ENCODE measurements at regions not wholly inside any gene's neighbourhood (a gene's known extent, or its start where the extent isn't known, plus 50 kb on each side); places are given as distances from the start of the nearest gene placed in this dataset.

DNA sequence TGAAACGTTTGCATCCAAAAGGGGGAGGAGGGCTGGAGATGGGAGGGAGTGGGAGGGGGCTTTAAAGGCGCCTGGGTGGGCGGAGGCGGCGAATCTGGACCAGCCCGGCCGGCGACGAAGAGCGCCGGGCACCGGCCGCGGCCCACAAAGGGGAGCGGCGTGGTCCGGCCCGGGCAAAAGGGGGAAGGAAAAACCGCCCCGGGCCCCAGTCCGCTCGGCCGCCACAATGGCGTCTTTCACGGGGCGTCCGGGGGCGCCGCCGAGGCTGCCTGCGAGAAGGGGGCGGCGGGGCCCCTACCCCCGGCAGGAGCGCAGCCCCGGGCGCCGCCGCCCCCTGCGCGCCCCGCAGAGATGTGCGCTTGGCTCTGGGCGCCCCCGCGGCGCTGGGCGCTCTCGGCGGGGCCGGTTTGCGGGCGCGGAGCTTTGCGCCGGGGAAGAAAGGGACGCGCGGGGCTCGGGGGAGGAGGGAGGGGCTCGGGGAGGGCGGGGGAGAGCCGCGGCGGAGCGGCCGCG is 108.1 kb upstream of the KCTD1 start:
- no peak for TF ChIP-seq JUN (IDR thresholded peaks at IDR 0.05; ENCODE audit: borderline replicate concordance, insufficient read depth, insufficient read length, low read depth)
- no peak for TF ChIP-seq CTCF (IDR thresholded peaks at IDR 0.05; ENCODE audit: extremely low read depth in 1 of 2, insufficient read depth in 1 of 2, low read depth in 1 of 2, low read length in 2 of 2)
- no peak for TF ChIP-seq POLR2A (IDR thresholded peaks at IDR 0.05; ENCODE audit: low read depth, low read length)
- no peak for TF ChIP-seq EZH2 (IDR thresholded peaks at IDR 0.05; ENCODE audit: borderline replicate concordance, low read depth, low read length, severe bottlenecking)
- TF ChIP-seq MYC (IDR thresholded peaks at IDR 0.05; ENCODE audit: low read depth, low read length) = no peak
- TF ChIP-seq, protein P1, sequence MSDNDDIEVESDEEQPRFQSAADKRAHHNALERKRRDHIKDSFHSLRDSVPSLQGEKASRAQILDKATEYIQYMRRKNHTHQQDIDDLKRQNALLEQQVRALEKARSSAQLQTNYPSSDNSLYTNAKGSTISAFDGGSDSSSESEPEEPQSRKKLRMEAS (IDR thresholded peaks at IDR 0.05; ENCODE audit: insufficient read depth, insufficient read length) = no peak

Measured in endothelial cell of umbilical vein (primary cell).